ENCODE measurements at regions not wholly inside any gene's neighbourhood (a gene's known extent, or its start where the extent isn't known, plus 50 kb on each side); places are given as distances from the start of the nearest gene placed in this dataset.

DNA sequence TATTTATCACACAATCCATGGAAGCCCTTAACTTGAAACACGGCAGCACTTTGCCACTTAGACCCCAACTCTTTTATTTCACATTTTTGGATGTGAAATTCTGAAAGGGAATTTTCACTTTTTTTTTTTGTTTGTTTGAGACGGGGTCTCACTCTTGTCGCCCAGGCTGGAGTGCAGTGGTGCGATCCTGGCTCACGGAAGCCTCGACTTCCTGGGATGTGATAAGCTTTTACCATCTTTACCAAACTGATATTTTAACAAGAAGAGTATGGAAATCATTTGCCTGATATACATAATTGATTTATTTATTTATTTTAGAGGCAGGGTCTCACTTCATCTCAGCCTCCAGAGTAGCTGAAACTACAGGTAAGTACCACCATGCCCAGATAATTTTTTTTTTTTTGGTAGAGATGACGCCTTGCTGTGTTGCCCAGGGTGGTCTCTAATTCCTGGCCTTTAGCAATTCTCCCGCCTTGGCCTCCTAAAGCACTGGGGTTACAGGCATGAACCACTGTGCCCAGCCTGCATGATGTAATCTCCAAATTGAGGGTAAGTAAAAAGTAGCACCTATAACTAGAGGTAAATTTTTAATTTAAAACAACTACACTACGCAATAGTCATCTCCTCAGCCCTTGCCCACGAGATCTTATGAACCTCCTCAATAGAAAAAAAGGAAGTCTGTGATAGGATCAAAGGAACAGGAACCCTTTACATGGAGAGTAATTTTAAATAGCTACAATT lies 180.7 kb upstream of the KLF14 start:
- TF ChIP-seq EZH2 (optimal IDR thresholded peaks at IDR 0.05; ENCODE audit: low read depth, low read length) = no peak
- TF ChIP-seq, protein P1, sequence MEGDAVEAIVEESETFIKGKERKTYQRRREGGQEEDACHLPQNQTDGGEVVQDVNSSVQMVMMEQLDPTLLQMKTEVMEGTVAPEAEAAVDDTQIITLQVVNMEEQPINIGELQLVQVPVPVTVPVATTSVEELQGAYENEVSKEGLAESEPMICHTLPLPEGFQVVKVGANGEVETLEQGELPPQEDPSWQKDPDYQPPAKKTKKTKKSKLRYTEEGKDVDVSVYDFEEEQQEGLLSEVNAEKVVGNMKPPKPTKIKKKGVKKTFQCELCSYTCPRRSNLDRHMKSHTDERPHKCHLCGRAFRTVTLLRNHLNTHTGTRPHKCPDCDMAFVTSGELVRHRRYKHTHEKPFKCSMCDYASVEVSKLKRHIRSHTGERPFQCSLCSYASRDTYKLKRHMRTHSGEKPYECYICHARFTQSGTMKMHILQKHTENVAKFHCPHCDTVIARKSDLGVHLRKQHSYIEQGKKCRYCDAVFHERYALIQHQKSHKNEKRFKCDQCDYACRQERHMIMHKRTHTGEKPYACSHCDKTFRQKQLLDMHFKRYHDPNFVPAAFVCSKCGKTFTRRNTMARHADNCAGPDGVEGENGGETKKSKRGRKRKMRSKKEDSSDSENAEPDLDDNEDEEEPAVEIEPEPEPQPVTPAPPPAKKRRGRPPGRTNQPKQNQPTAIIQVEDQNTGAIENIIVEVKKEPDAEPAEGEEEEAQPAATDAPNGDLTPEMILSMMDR (IDR thresholded peaks at IDR 0.05; ENCODE audit: low read length) = no peak
- no peak for TF ChIP-seq EZH2phosphoT487 (IDR thresholded peaks at IDR 0.05; ENCODE audit: low read length)
- Histone ChIP-seq H3K27ac (ENCODE audit: low read length) (peak overlapping the region; percentile 76; the same call in 1 of the 2 replicates), H3K4me3 (ENCODE audit: low read length) (peak overlapping the region; percentile 62; the same call in 1 of the 2 replicates), H3K4me2 (ENCODE audit: low read depth, low read length) (peak overlapping the region; percentile 76), H2AFZ (ENCODE audit: low read length) (no peak overlapping the region), H3K9ac (ENCODE audit: low read length) (0 out of 2 replicates have a peak overlapping the region, but pooled peaks have one; percentile 39), H3K9me3 (replicated peaks; ENCODE audit: insufficient read depth, low read length) (no peaks in the 10 kb centered on the region), H3F3A (ENCODE audit: insufficient read depth, low read length) (peaks cover 29% of the 10 kb centered on the region), H3K9me2 (replicated peaks; ENCODE audit: insufficient read depth, low read length) (no peaks in the 10 kb centered on the region), H3K36me3 (replicated peaks; ENCODE audit: insufficient read depth, low read length) (no peaks in the 10 kb centered on the region), H3K79me2 (ENCODE audit: low read length) (peaks cover 84% of the 10 kb centered on the region), H3K4me1 (ENCODE audit: low read length) (peaks cover 20% of the 10 kb centered on the region), H4K20me1 (ENCODE audit: insufficient read depth, low read length) (peaks cover 43% of the 10 kb centered on the region), H3K27me3 (replicated peaks; ENCODE audit: insufficient read depth, low read length) (no peaks in the 10 kb centered on the region)
- no peak for DNase-seq

DNA sequence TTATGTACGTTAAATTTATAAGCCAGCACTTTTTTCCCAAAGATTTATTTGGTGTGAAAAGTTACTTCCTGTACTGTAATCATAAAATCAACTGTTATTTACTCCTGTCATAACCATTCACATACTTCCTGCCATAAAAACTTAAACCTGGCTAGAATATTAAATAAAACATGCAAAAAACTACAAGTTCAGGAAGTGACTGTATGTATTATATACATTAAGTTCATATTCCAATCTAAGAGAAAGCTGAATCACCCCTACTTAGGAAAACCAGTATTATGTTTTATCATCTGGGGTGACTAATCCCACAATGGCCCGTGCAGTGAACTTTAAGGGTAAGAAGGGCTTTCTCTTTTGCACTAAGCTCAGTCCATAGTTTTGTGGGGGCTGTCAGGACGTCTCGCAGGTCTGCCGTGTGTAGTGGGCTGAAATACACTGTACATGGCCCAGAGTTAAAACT lies 183.7 kb upstream of the KLF14 start:
- H3K9me3 ChIP-seq (replicated peaks; ENCODE audit: insufficient read depth, low read length) = no peaks in the 10 kb centered on the region
- H3K9ac ChIP-seq (ENCODE audit: low read length) = no peak overlapping the region
- TF ChIP-seq, protein P1 (IDR thresholded peaks at IDR 0.05; ENCODE audit: low read length) = no peak
- TF ChIP-seq EZH2phosphoT487 (IDR thresholded peaks at IDR 0.05; ENCODE audit: low read length) = no peak
- no peak for TF ChIP-seq EZH2 (optimal IDR thresholded peaks at IDR 0.05; ENCODE audit: low read depth, low read length)
- H3K4me3 ChIP-seq (ENCODE audit: low read length) = no peak overlapping the region
- H2AFZ ChIP-seq (ENCODE audit: low read length) = no peak overlapping the region
- no peaks in the 10 kb centered on the region for H3K9me2 ChIP-seq (replicated peaks; ENCODE audit: insufficient read depth, low read length)
- DNase-seq = no peak
- H3K27me3 ChIP-seq (replicated peaks; ENCODE audit: insufficient read depth, low read length) = no peaks in the 10 kb centered on the region
- H3K4me1 ChIP-seq (ENCODE audit: low read length) = peaks cover 14% of the 10 kb centered on the region
- peaks cover 80% of the 10 kb centered on the region for H3K79me2 ChIP-seq (ENCODE audit: low read length)
- H3F3A ChIP-seq (ENCODE audit: insufficient read depth, low read length) = peaks cover 25% of the 10 kb centered on the region
- H3K36me3 ChIP-seq (replicated peaks; ENCODE audit: insufficient read depth, low read length) = no peaks in the 10 kb centered on the region
- H3K4me2 ChIP-seq (ENCODE audit: low read depth, low read length) = no peak overlapping the region
- no peak overlapping the region for H3K27ac ChIP-seq (ENCODE audit: low read length)
- H4K20me1 ChIP-seq (ENCODE audit: insufficient read depth, low read length) = peaks cover 33% of the 10 kb centered on the region

DNA sequence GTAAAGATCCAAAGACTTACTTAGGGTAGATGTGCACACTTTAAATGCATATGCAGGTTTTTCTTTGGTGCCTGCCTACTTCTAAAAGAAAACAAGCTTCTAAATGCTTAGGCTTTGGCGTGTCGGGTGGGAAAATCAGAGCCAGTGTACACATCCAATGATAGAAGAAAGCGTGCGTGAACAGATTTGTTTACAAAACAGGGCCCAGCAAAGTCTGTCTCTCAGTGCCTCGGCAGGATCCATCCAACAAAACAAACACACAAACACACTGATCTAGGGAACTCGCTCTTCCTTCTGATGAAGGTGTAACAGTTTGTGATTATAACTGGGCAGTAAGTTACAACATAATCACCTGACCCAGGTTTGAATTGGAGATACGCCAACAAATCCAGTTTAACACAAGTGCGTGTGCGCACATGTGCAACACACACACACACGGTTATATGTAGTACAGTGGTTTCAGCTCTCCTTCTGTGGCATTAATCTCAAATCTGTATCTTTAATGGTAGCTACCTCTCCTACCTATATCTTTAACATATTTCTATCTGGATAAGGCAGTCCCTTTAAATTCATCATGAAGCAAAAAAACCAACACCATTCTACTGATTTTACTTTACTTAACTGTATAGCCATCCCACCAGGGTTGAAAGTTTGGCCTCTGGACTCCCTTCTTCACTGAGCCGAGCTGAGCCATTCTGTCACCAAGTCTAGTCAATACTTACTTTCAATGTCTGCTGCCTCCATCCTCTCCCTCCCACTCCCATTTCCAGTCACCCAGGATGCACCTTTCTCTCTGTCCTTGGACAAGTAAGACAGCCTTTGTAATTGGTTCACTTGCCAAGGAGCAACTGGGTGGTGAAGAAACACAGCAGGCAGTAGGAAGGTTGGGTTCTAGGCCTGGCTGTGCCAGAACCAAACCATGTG lies 184.4 kb upstream of the KLF14 start:
- no peak for DNase-seq
- TF ChIP-seq, protein P1 (IDR thresholded peaks at IDR 0.05; ENCODE audit: low read length) = no peak
- TF ChIP-seq EZH2phosphoT487 (IDR thresholded peaks at IDR 0.05; ENCODE audit: low read length) (no peak), EZH2 (optimal IDR thresholded peaks at IDR 0.05; ENCODE audit: low read depth, low read length) (no peak)
- no peaks in the 10 kb centered on the region for H3K27me3 ChIP-seq (replicated peaks; ENCODE audit: insufficient read depth, low read length)
- no peak overlapping the region for H2AFZ ChIP-seq (ENCODE audit: low read length)
- peaks cover 32% of the 10 kb centered on the region; the same call in 1 of the 2 replicates for H4K20me1 ChIP-seq (ENCODE audit: insufficient read depth, low read length)
- no peak overlapping the region for H3K4me3 ChIP-seq (ENCODE audit: low read length)
- peaks cover 18% of the 10 kb centered on the region for H3F3A ChIP-seq (ENCODE audit: insufficient read depth, low read length)
- H3K36me3 ChIP-seq (replicated peaks; ENCODE audit: insufficient read depth, low read length) = no peaks in the 10 kb centered on the region
- H3K79me2 ChIP-seq (ENCODE audit: low read length) = peaks cover 78% of the 10 kb centered on the region
- H3K9ac ChIP-seq (ENCODE audit: low read length) = no peak overlapping the region
- no peak overlapping the region for H3K4me2 ChIP-seq (ENCODE audit: low read depth, low read length)
- H3K27ac ChIP-seq (ENCODE audit: low read length) = no peak overlapping the region
- peaks cover 14% of the 10 kb centered on the region for H3K4me1 ChIP-seq (ENCODE audit: low read length)
- H3K9me3 ChIP-seq (replicated peaks; ENCODE audit: insufficient read depth, low read length) = no peaks in the 10 kb centered on the region
- no peaks in the 10 kb centered on the region for H3K9me2 ChIP-seq (replicated peaks; ENCODE audit: insufficient read depth, low read length)
